NCI-H2196 treated with DMSO at 0.1 percent for 48 hours (cell line): ENCODE measurements at regions not wholly inside any gene's neighbourhood (a gene's known extent, or its start where the extent isn't known, plus 50 kb on each side); places are given as distances from the start of the nearest gene placed in this dataset.
"Not testable (repeated sequence)": the region's sequence is repeated elsewhere in the genome, so short reads cannot be mapped to it uniquely, and the experiment has no call there.

Experiments used
- DNase-seq: peaks from one replicate; lab custom pipeline; 2025; ENCODE audit not compliant: unreplicated experiment; lab: John Stamatoyannopoulos, UW

GRCh38 chr18:43341014-43341413 is 63.7 kb upstream of the SYT4 start:
- DNase-seq = no peak

GRCh38 chr18:43350176-43350575 is 72.9 kb upstream of the SYT4 start:
- no peak for DNase-seq

- no peak for DNase-seq
Measured at GRCh38 chr18:43364535-43364934, 87.2 kb upstream of the SYT4 start.

GRCh38 chr18:43367895-43368294 is 90.6 kb upstream of the SYT4 start:
- no peak for DNase-seq

- not testable (repeated sequence) for DNase-seq
Measured at GRCh38 chr18:43369311-43369710, 92.0 kb upstream of the SYT4 start.

- DNase-seq = no peak
Measured at GRCh38 chr18:43372773-43373172, 95.5 kb upstream of the SYT4 start.

GRCh38 chr18:43380104-43380672 is 102.9 kb upstream of the SYT4 start:
- no peak for DNase-seq

- no peak for DNase-seq
Measured at GRCh38 chr18:43382641-43383403, 105.5 kb upstream of the SYT4 start.

GRCh38 chr18:43389163-43389562 is 111.9 kb upstream of the SYT4 start:
- no peak for DNase-seq

- no peak for DNase-seq
Measured at GRCh38 chr18:43392168-43392567, 114.9 kb upstream of the SYT4 start.

- DNase-seq = no peak
Measured at GRCh38 chr18:43393174-43393573, 115.9 kb upstream of the SYT4 start.

GRCh38 chr18:43396266-43396665 is 119.0 kb upstream of the SYT4 start:
- peak; percentile 22 for DNase-seq

- no peak for DNase-seq
Measured at GRCh38 chr18:43398601-43399000, 121.3 kb upstream of the SYT4 start.

GRCh38 chr18:43405097-43405496 is 127.8 kb upstream of the SYT4 start:
- DNase-seq = no peak

- DNase-seq = no peak
Measured at GRCh38 chr18:43414006-43414405, 136.7 kb upstream of the SYT4 start.

GRCh38 chr18:43420091-43420490 is 142.8 kb upstream of the SYT4 start:
- no peak for DNase-seq

GRCh38 chr18:43420950-43421349 is 143.7 kb upstream of the SYT4 start:
- DNase-seq = no peak

- no peak for DNase-seq
Measured at GRCh38 chr18:43422518-43422917, 145.2 kb upstream of the SYT4 start.

GRCh38 chr18:43435851-43436250 is 158.6 kb upstream of the SYT4 start:
- no peak for DNase-seq

- no peak for DNase-seq
Measured at GRCh38 chr18:43442131-43442530, 164.8 kb upstream of the SYT4 start.

GRCh38 chr18:43442571-43442970 is 165.3 kb upstream of the SYT4 start:
- DNase-seq = no peak

- no peak for DNase-seq
Measured at GRCh38 chr18:43465483-43465882, 188.2 kb upstream of the SYT4 start.

GRCh38 chr18:43471873-43472272 is 194.6 kb upstream of the SYT4 start:
- no peak for DNase-seq
